HEK293 (cell line): ENCODE measurements at regions not wholly inside any gene's neighbourhood (a gene's known extent, or its start where the extent isn't known, plus 50 kb on each side); places are given as distances from the start of the nearest gene placed in this dataset.

Experiments
- YY1 ChIP-seq: fragments of 450-650 bp; formaldehyde crosslinking; IDR thresholded peaks from 2 replicates; pipeline ENCODE4 v1.5.1; 2018; ENCODE audit warnings: missing biosample characterization, missing genetic modification characterization
- ZBTB21 ChIP-seq: fragments of 450-650 bp; formaldehyde crosslinking; IDR thresholded peaks from 2 replicates; pipeline ENCODE4 v1.5.1; 2017; ENCODE audit warnings: missing biosample characterization, missing genetic modification characterization
- ZNF114 ChIP-seq: fragments of 450-650 bp; formaldehyde crosslinking; IDR thresholded peaks from 2 replicates; pipeline ENCODE4 v1.5.0; 2017; ENCODE audit warnings: missing biosample characterization, missing genetic modification characterization
- ZNF140 ChIP-seq: fragments of 450-650 bp; formaldehyde crosslinking; IDR thresholded peaks from 2 replicates; pipeline ENCODE4 v1.5.1; 2016; ENCODE audit warnings: missing biosample characterization, missing genetic modification characterization
- ZNF274 ChIP-seq, 2 experiments: fragments of 200-500 bp in 1 of 2; fragments of 450-650 bp in 1 of 2; sonication (Bioruptor generic) in 1 of 2; formaldehyde crosslinking in 1 of 2; IDR thresholded peaks; 2 replicates each; pipeline versions ENCODE4 v1.5.1 to v1.6.1; 2014 to 2016; ENCODE audit warnings: borderline replicate concordance in 1 of 2, inconsistent platforms in 1 of 2, low read length in 1 of 2, missing biosample characterization in 1 of 2, missing genetic modification characterization in 1 of 2
- ZNF664 ChIP-seq: fragments of 450-650 bp; formaldehyde crosslinking; IDR thresholded peaks from 2 replicates; pipeline ENCODE4 v1.5.1; 2016; ENCODE audit warnings: missing biosample characterization, missing genetic modification characterization
- ZNF768 ChIP-seq: fragments of 450-650 bp; formaldehyde crosslinking; IDR thresholded peaks from 2 replicates; pipeline ENCODE4 v1.5.1; 2018; ENCODE audit warnings: missing biosample characterization, mild to moderate bottlenecking, missing genetic modification characterization
- TF ChIP-seq, protein P1 (sequence below): fragments of 450-650 bp; formaldehyde crosslinking; IDR thresholded peaks from 2 replicates; pipeline ENCODE4 v1.5.1; 2016; ENCODE audit warnings: missing biosample characterization, missing genetic modification characterization

DNA sequence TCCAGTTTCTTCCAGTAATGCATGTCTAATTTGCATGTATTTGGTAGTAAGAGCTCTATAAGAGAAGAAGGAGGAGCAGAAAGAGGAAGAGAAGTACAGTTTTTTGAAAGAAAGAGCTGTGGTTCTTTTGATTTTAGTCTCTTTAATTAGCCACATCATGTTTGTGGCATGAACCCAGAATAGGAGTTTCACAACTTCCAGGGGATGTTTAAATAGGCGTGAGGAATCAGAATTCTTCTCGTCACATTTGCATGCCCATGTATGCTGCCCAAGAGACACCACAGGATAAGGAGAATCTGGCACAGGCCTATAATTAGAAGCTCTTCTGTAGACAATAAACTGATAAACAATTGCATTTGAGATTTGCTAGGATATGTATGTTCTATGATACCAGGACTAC is 78.7 kb downstream of the GAS1 start:
- TF ChIP-seq ZNF664 (tag by site-specific recombination) (no peak), ZNF274 (IDR thresholded peaks at IDR 0.05; ENCODE audit: low read length) (no peak), ZNF274 (tag by site-specific recombination; IDR thresholded peaks at IDR 0.05; ENCODE audit: borderline replicate concordance) (no peak), YY1 (tag by site-specific recombination) (no peak), ZNF114 (tag by site-specific recombination) (no peak), ZBTB21 (tag by site-specific recombination) (no peak), ZNF140 (no peak), ZNF768 (tag by site-specific recombination) (no peak)
- TF ChIP-seq, protein P1, sequence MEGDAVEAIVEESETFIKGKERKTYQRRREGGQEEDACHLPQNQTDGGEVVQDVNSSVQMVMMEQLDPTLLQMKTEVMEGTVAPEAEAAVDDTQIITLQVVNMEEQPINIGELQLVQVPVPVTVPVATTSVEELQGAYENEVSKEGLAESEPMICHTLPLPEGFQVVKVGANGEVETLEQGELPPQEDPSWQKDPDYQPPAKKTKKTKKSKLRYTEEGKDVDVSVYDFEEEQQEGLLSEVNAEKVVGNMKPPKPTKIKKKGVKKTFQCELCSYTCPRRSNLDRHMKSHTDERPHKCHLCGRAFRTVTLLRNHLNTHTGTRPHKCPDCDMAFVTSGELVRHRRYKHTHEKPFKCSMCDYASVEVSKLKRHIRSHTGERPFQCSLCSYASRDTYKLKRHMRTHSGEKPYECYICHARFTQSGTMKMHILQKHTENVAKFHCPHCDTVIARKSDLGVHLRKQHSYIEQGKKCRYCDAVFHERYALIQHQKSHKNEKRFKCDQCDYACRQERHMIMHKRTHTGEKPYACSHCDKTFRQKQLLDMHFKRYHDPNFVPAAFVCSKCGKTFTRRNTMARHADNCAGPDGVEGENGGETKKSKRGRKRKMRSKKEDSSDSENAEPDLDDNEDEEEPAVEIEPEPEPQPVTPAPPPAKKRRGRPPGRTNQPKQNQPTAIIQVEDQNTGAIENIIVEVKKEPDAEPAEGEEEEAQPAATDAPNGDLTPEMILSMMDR: no peak
